Mesendoderm (in vitro differentiated cells): ENCODE measurements at regions not wholly inside any gene's neighbourhood (a gene's known extent, or its start where the extent isn't known, plus 50 kb on each side); places are given as distances from the start of the nearest gene placed in this dataset.

Experiments used
- DNase-seq: peaks from one replicate; pipeline ENCODE4 v3.0.0; 2013
- H2AK5ac ChIP-seq: 2 replicates; pipeline ENCODE4 v1.6.1; 2013; ENCODE audit warnings: low read length, inconsistent platforms
- H2BK120ac ChIP-seq: 2 replicates; pipeline ENCODE4 v1.6.1; 2013; ENCODE audit warnings: low read depth, mild to moderate bottlenecking, low read length, moderate library complexity, mixed read lengths
- H2BK15ac ChIP-seq: replicated peaks from 2 replicates; pipeline ENCODE4 v1.6.1; 2013; ENCODE audit warnings: low read depth, mild to moderate bottlenecking, moderate library complexity
- H2BK5ac ChIP-seq: 2 replicates; pipeline ENCODE4 v1.6.1; 2013; ENCODE audit warnings: low read length, inconsistent platforms
- H3K18ac ChIP-seq: 2 replicates; pipeline ENCODE4 v1.6.1; 2013; ENCODE audit warnings: mild to moderate bottlenecking, low read length, mixed read lengths
- H3K23ac ChIP-seq: one replicate; pipeline ENCODE4 v1.6.1; 2013; ENCODE audit warnings: low read length
- H3K27ac ChIP-seq: 2 replicates; pipeline ENCODE4 v1.5.1; 2013; ENCODE audit warnings: low read depth, mild to moderate bottlenecking, inconsistent platforms, low read length, moderate library complexity
- H3K27me3 ChIP-seq: 2 replicates; pipeline ENCODE4 v1.6.1; 2013; ENCODE audit warnings: low read length, control low read depth, mild to moderate bottlenecking, inconsistent platforms; ENCODE audit not compliant: insufficient read depth, poor library complexity
- H3K36me3 ChIP-seq: 2 replicates; pipeline ENCODE4 v1.6.1; 2013; ENCODE audit warnings: low read length, inconsistent platforms; ENCODE audit not compliant: control insufficient read depth, insufficient read depth
- H3K4ac ChIP-seq: one replicate; pipeline ENCODE4 v1.6.1; 2013; ENCODE audit warnings: low read depth, mild to moderate bottlenecking, low read length, moderate library complexity
- H3K4me1 ChIP-seq: 2 replicates; pipeline ENCODE4 v1.6.1; 2013; ENCODE audit warnings: low read depth, low read length, inconsistent platforms; ENCODE audit not compliant: control insufficient read depth
- H3K4me2 ChIP-seq: 2 replicates; pipeline ENCODE4 v1.6.1; 2013; ENCODE audit warnings: low read length
- H3K4me3 ChIP-seq: 2 replicates; pipeline ENCODE4 v1.5.1; 2013; ENCODE audit warnings: mild to moderate bottlenecking, low read length
- H3K56ac ChIP-seq: one replicate; pipeline ENCODE4 v1.6.1; 2013; ENCODE audit warnings: low read length
- H3K79me1 ChIP-seq: 2 replicates; pipeline ENCODE4 v1.6.1; 2013; ENCODE audit warnings: low read length, inconsistent platforms
- H3K79me2 ChIP-seq: 2 replicates; pipeline ENCODE4 v1.6.1; 2013; ENCODE audit warnings: mild to moderate bottlenecking, low read length; ENCODE audit not compliant: control insufficient read depth, insufficient read depth
- H3K9ac ChIP-seq: 2 replicates; pipeline ENCODE4 v1.6.1; 2013; ENCODE audit warnings: low read length, inconsistent platforms
- H4K5ac ChIP-seq: one replicate; pipeline ENCODE4 v1.6.1; 2013; ENCODE audit warnings: low read length
- H4K8ac ChIP-seq: one replicate; pipeline ENCODE4 v1.6.1; 2013; ENCODE audit warnings: low read depth, mild to moderate bottlenecking, control low read depth, low read length, moderate library complexity
- WGBS: extraction: QIAGEN DNeasy Blood & Tissue Kit; methylation state at CpG from one replicate; pipeline ENCODE4 v1.1.7; 2013; ENCODE audit warnings: low lambda C conversion rate, missing lambda C conversion rate; ENCODE audit not compliant: insufficient coverage; ENCODE audit errors: extremely low coverage; 5-methylcytosine and 5-hydroxymethylcytosine counted together

GRCh38 chr15:62377736-62378480 is 212.8 kb upstream of the C2CD4B start:
- DNase-seq, result no peak
- H2AK5ac ChIP-seq, result no peak overlapping the region
- no peaks in the 10 kb centered on the region for H3K27me3 ChIP-seq
- no peak overlapping the region for H3K23ac ChIP-seq
- H3K79me2 ChIP-seq, result no peaks in the 10 kb centered on the region
- no CpG with 5 or more reads among the region's 3 CpGs for WGBS
- no peaks in the 10 kb centered on the region for H3K79me1 ChIP-seq
- no peaks in the 10 kb centered on the region for H3K36me3 ChIP-seq
- H4K5ac ChIP-seq, result no peak overlapping the region
- H3K9ac ChIP-seq, result no peak overlapping the region
- H2BK120ac ChIP-seq, result no peak overlapping the region
- H2BK5ac ChIP-seq, result no peak overlapping the region
- H3K4ac ChIP-seq, result no peak overlapping the region
- no peak overlapping the region for H2BK15ac ChIP-seq
- no peaks in the 10 kb centered on the region for H3K4me1 ChIP-seq
- H4K8ac ChIP-seq, result no peak overlapping the region
- no peak overlapping the region for H3K4me3 ChIP-seq
- no peak overlapping the region for H3K56ac ChIP-seq
- no peak overlapping the region for H3K27ac ChIP-seq
- no peak overlapping the region for H3K4me2 ChIP-seq
- H3K18ac ChIP-seq, result no peak overlapping the region

- no peak overlapping the region for H3K27ac ChIP-seq
Observed at GRCh38 chr15:62378772-62379498, 213.8 kb upstream of the C2CD4B start.

DNA sequence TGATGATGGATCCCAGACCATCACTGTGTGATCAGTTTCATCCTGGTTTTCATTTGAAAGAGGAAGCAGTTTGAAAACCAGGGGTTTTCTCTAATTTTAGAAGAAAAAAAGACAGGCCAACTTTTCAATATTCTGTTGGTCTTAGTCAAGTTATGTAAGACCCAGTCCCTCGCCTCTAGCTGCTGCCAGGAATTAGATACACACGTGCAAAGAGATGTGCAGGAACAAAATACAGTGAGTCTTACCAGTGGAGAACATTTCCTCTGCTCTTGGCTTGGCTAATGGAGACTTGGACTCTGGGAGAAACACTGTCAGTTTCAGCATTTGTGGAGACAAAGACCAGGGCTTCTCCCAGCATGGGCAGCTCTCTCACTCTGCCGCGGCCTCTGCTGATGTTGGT is 214.9 kb upstream of the C2CD4B start:
- no peaks in the 10 kb centered on the region for H3K27me3 ChIP-seq
- H3K23ac ChIP-seq, result no peak overlapping the region
- H4K5ac ChIP-seq, result no peak overlapping the region
- H2BK5ac ChIP-seq, result no peak overlapping the region
- no peak overlapping the region for H2BK120ac ChIP-seq
- no peaks in the 10 kb centered on the region for H3K79me2 ChIP-seq
- H4K8ac ChIP-seq, result no peak overlapping the region
- H2AK5ac ChIP-seq, result no peak overlapping the region
- H3K56ac ChIP-seq, result no peak overlapping the region
- H3K36me3 ChIP-seq, result no peaks in the 10 kb centered on the region
- H3K9ac ChIP-seq, result no peak overlapping the region
- H3K4ac ChIP-seq, result no peak overlapping the region
- H3K4me1 ChIP-seq, result no peaks in the 10 kb centered on the region
- H3K4me3 ChIP-seq, result no peak overlapping the region
- no CpG with 5 or more reads among the region's 4 CpGs for WGBS
- H3K18ac ChIP-seq, result no peak overlapping the region
- no peak overlapping the region for H3K27ac ChIP-seq
- H3K4me2 ChIP-seq, result no peak overlapping the region
- no peak for DNase-seq
- H2BK15ac ChIP-seq, result no peak overlapping the region
- no peaks in the 10 kb centered on the region for H3K79me1 ChIP-seq

More at GRCh38 chr15:62378772-62379498, 213.8 kb upstream of the C2CD4B start:
- Histone ChIP-seq H4K8ac (no peak overlapping the region), H3K23ac (no peak overlapping the region), H3K4me3 (no peak overlapping the region), H3K79me1 (no peaks in the 10 kb centered on the region), H2AK5ac (no peak overlapping the region), H2BK120ac (no peak overlapping the region), H2BK15ac (no peak overlapping the region), H4K5ac (no peak overlapping the region), H3K36me3 (no peaks in the 10 kb centered on the region), H2BK5ac (no peak overlapping the region), H3K4ac (no peak overlapping the region), H3K27me3 (no peaks in the 10 kb centered on the region), H3K4me1 (no peaks in the 10 kb centered on the region), H3K79me2 (no peaks in the 10 kb centered on the region), H3K56ac (no peak overlapping the region), H3K4me2 (no peak overlapping the region), H3K18ac (no peak overlapping the region), H3K9ac (no peak overlapping the region)
- no peak for DNase-seq
- no CpG with 5 or more reads among the region's 5 CpGs for WGBS

- Histone ChIP-seq H3K4me2 (no peak overlapping the region), H3K79me2 (no peaks in the 10 kb centered on the region), H3K27me3 (no peaks in the 10 kb centered on the region), H2AK5ac (no peak overlapping the region), H3K79me1 (no peaks in the 10 kb centered on the region), H3K23ac (no peak overlapping the region), H2BK5ac (no peak overlapping the region), H3K9ac (no peak overlapping the region), H3K4me1 (no peaks in the 10 kb centered on the region), H3K18ac (no peak overlapping the region), H4K5ac (no peak overlapping the region), H4K8ac (no peak overlapping the region), H3K27ac (no peak overlapping the region), H2BK120ac (no peak overlapping the region), H3K36me3 (no peaks in the 10 kb centered on the region), H3K4ac (no peak overlapping the region), H2BK15ac (no peak overlapping the region), H3K56ac (no peak overlapping the region), H3K4me3 (no peak overlapping the region)
- no peak for DNase-seq
- no CpG with 5 or more reads among the region's 1 CpG for WGBS
Observed at GRCh38 chr15:62382046-62382445, 217.0 kb upstream of the C2CD4B start.

- no peaks in the 10 kb centered on the region for H3K27me3 ChIP-seq
- peak within 1 kb of the TSS; percentile 17 for H4K8ac ChIP-seq
- peak within 1 kb of the TSS; percentile 71 for H3K23ac ChIP-seq
- H3K9ac ChIP-seq, result peak within 1 kb of the TSS; percentile 95
- DNase-seq, result peak; percentile 85
- peak within 1 kb of the TSS; percentile 97 for H3K56ac ChIP-seq
- no CpG with 5 or more reads among the region's 74 CpGs for WGBS
- peak within 1 kb of the TSS; percentile 61 for H3K4ac ChIP-seq
- H3K4me3 ChIP-seq, result peak within 1 kb of the TSS; percentile 86
- peak within 1 kb of the TSS; percentile 98 for H3K4me2 ChIP-seq
- H3K36me3 ChIP-seq, result no peaks in the 10 kb centered on the region
- H3K18ac ChIP-seq, result peak within 1 kb of the TSS; percentile 20
- peak within 1 kb of the TSS; percentile 14 for H3K27ac ChIP-seq
- peaks cover 12% of the 10 kb centered on the region for H3K79me2 ChIP-seq
- no peak within 1 kb of the TSS for H2BK15ac ChIP-seq
- peaks cover 10% of the 10 kb centered on the region for H3K79me1 ChIP-seq
- H4K5ac ChIP-seq, result no peak within 1 kb of the TSS
- H2BK120ac ChIP-seq, result no peak within 1 kb of the TSS
- H2BK5ac ChIP-seq, result no peak within 1 kb of the TSS
- peaks cover 2% of the 10 kb centered on the region for H3K4me1 ChIP-seq
- H2AK5ac ChIP-seq, result no peak within 1 kb of the TSS
Observed at GRCh38 chr15:62389885-62390790, 225.1 kb upstream of the C2CD4B start, which contains the start of gene TLN2. TSS of gene TLN2 (plus strand) at chr15:62390550.
